Neural progenitor cell (in vitro differentiated cells): ENCODE measurements at regions not wholly inside any gene's neighbourhood (a gene's known extent, or its start where the extent isn't known, plus 50 kb on each side); places are given as distances from the start of the nearest gene placed in this dataset.

Source experiments
- DNase-seq: peaks from one replicate; pipeline ENCODE4 v3.0.0-alpha.2; 2016; ENCODE audit warnings: low spot score
- H2AFZ ChIP-seq: fragments of 200-600 bp; sonication (generic); replicated peaks from 2 replicates; pipeline ENCODE4 v1.6.1; 2016; ENCODE audit warnings: antibody characterized with exemption
- H3F3A ChIP-seq: fragments of 200-600 bp; sonication (generic); 2 replicates; pipeline ENCODE4 v1.6.1; 2016; ENCODE audit warnings: antibody characterized with exemption, low read depth
- H3K27ac ChIP-seq: fragments of 200-600 bp; sonication (generic); 2 replicates; pipeline ENCODE4 v1.5.1; 2016; ENCODE audit warnings: mild to moderate bottlenecking
- H3K27me3 ChIP-seq: fragments of 200-600 bp; sonication (generic); 2 replicates; pipeline ENCODE4 v1.6.1; 2016; ENCODE audit warnings: mild to moderate bottlenecking, moderate library complexity
- H3K36me3 ChIP-seq: fragments of 200-600 bp; sonication (generic); 2 replicates; pipeline ENCODE4 v1.5.1; 2016
- H3K4me1 ChIP-seq: fragments of 200-600 bp; sonication (generic); 2 replicates; pipeline ENCODE4 v1.6.1; 2016; ENCODE audit warnings: mixed run types
- H3K4me2 ChIP-seq: fragments of 200-600 bp; sonication (generic); 2 replicates; pipeline ENCODE4 v1.6.1; 2016
- H3K4me3 ChIP-seq: fragments of 200-600 bp; sonication (generic); 2 replicates; pipeline ENCODE4 v1.5.1; 2016
- H3K79me2 ChIP-seq: fragments of 200-600 bp; sonication (generic); 2 replicates; pipeline ENCODE4 v1.6.1; 2016; ENCODE audit warnings: low read depth
- H3K9ac ChIP-seq: fragments of 200-600 bp; sonication (generic); 2 replicates; pipeline ENCODE4 v1.6.1; 2016
- H3K9me3 ChIP-seq: fragments of 200-600 bp; sonication (generic); 2 replicates; pipeline ENCODE4 v1.5.1; 2016; ENCODE audit warnings: low read depth
- H4K20me1 ChIP-seq: fragments of 200-600 bp; sonication (generic); 2 replicates; pipeline ENCODE4 v1.6.1; 2016; ENCODE audit warnings: low read depth
- H3K27ac Mint-ChIP-seq: 3 replicates; pipeline ENCODE4 v1.8.0; 2021; ENCODE audit warnings: mixed read lengths
- H3K27me3 Mint-ChIP-seq: 2 replicates; pipeline ENCODE4 v1.8.0; 2022; ENCODE audit warnings: low read depth, mild to moderate bottlenecking, inconsistent platforms, moderate library complexity, mixed read lengths; ENCODE audit not compliant: insufficient read depth
- H3K36me3 Mint-ChIP-seq: 3 replicates; pipeline ENCODE4 v1.8.0; 2021; ENCODE audit warnings: mixed read lengths
- H3K4me1 Mint-ChIP-seq: 3 replicates; pipeline ENCODE4 v1.8.0; 2021; ENCODE audit warnings: mixed read lengths
- H3K4me3 Mint-ChIP-seq: 3 replicates; pipeline ENCODE4 v1.8.0; 2021; ENCODE audit warnings: mild to moderate bottlenecking, moderate library complexity, mixed read lengths
- H3K9me3 Mint-ChIP-seq: 3 replicates; pipeline ENCODE4 v1.8.0; 2020; ENCODE audit warnings: mixed read lengths
- CTCF ChIP-seq: fragments of 200-600 bp; sonication (generic); IDR thresholded peaks from 2 replicates; pipeline ENCODE4 v1.5.1; 2017; ENCODE audit warnings: antibody characterized with exemption, mild to moderate bottlenecking
- EZH2 ChIP-seq: fragments of 200-600 bp; sonication (generic); IDR thresholded peaks from 2 replicates; pipeline ENCODE4 v1.6.1; 2017; ENCODE audit warnings: antibody characterized with exemption, mild to moderate bottlenecking, moderate library complexity
- EZH2phosphoT487 ChIP-seq: fragments of 200-600 bp; sonication (generic); IDR thresholded peaks from 2 replicates; pipeline ENCODE4 v1.6.1; 2017; ENCODE audit warnings: antibody characterized with exemption

GRCh38 chr15:96123028-96123400 lies 207.5 kb upstream of the NR2F2 start:
- no peaks in the 10 kb centered on the region for H3F3A ChIP-seq

GRCh38 chr15:96123630-96124187 lies 206.8 kb upstream of the NR2F2 start:
- TF ChIP-seq EZH2, result no peak
- no peak for TF ChIP-seq EZH2phosphoT487
- no peak for TF ChIP-seq CTCF
- Histone ChIP-seq H3K27ac (no peak overlapping the region), H3K36me3 (no peaks in the 10 kb centered on the region), H3K4me2 (no peak overlapping the region), H2AFZ (no peak overlapping the region), H3K9me3 (no peaks in the 10 kb centered on the region), H3K27me3 (no peaks in the 10 kb centered on the region), H4K20me1 (no peaks in the 10 kb centered on the region), H3K9ac (no peak overlapping the region), H3K79me2 (no peaks in the 10 kb centered on the region), H3K4me1 (peaks cover 4% of the 10 kb centered on the region), H3K4me3 (no peak overlapping the region), H3F3A (no peaks in the 10 kb centered on the region)
- no peak for DNase-seq
- Mint-ChIP-seq H3K36me3 (peaks cover 4% of the 10 kb centered on the region), H3K4me3 (no peak overlapping the region), H3K27ac (no peak overlapping the region), H3K4me1 (peaks cover 9% of the 10 kb centered on the region), H3K27me3 (peaks cover 5% of the 10 kb centered on the region), H3K9me3 (no peaks in the 10 kb centered on the region)

More at GRCh38 chr15:96123028-96123400, 207.5 kb upstream of the NR2F2 start:
- Mint-ChIP-seq H3K4me1 (peaks cover 10% of the 10 kb centered on the region), H3K4me3 (no peak overlapping the region), H3K36me3 (peaks cover under 1% of the 10 kb centered on the region), H3K27ac (no peak overlapping the region), H3K9me3 (no peaks in the 10 kb centered on the region), H3K27me3 (peaks cover 5% of the 10 kb centered on the region)
- Histone ChIP-seq H3K27me3 (no peaks in the 10 kb centered on the region), H4K20me1 (no peaks in the 10 kb centered on the region), H3K36me3 (no peaks in the 10 kb centered on the region), H3K9me3 (no peaks in the 10 kb centered on the region), H3K4me3 (no peak overlapping the region), H2AFZ (no peak overlapping the region), H3K4me2 (no peak overlapping the region), H3K79me2 (no peaks in the 10 kb centered on the region), H3K27ac (no peak overlapping the region), H3K4me1 (peaks cover 10% of the 10 kb centered on the region), H3K9ac (no peak overlapping the region)
- peak; percentile 11 for DNase-seq
- TF ChIP-seq CTCF (no peak), EZH2 (no peak), EZH2phosphoT487 (no peak)

- no peak for TF ChIP-seq EZH2
- TF ChIP-seq EZH2phosphoT487, result no peak
- no peak for TF ChIP-seq CTCF
- Histone ChIP-seq H3K4me2 (no peak overlapping the region), H3K9ac (no peak overlapping the region), H3K9me3 (no peaks in the 10 kb centered on the region), H3K4me3 (no peak overlapping the region), H3F3A (no peaks in the 10 kb centered on the region), H3K4me1 (no peaks in the 10 kb centered on the region), H2AFZ (no peak overlapping the region), H3K36me3 (no peaks in the 10 kb centered on the region), H3K79me2 (no peaks in the 10 kb centered on the region), H3K27me3 (no peaks in the 10 kb centered on the region), H4K20me1 (no peaks in the 10 kb centered on the region), H3K27ac (no peak overlapping the region)
- H3K27me3 Mint-ChIP-seq, result peaks cover 5% of the 10 kb centered on the region
- H3K4me1 Mint-ChIP-seq, result peaks cover 5% of the 10 kb centered on the region
- DNase-seq, result no peak
- H3K36me3 Mint-ChIP-seq, result peaks cover 4% of the 10 kb centered on the region
- H3K9me3 Mint-ChIP-seq, result no peaks in the 10 kb centered on the region
- H3K27ac Mint-ChIP-seq, result no peak overlapping the region
- H3K4me3 Mint-ChIP-seq, result no peak overlapping the region
These were observed 206.1 kb upstream of the NR2F2 start for GRCh38 chr15:96124436-96124835.
